SK-N-MC (cell line): ENCODE measurements at regions not wholly inside any gene's neighbourhood (a gene's known extent, or its start where the extent isn't known, plus 50 kb on each side); places are given as distances from the start of the nearest gene placed in this dataset.
"Not testable (repeated sequence)": the region's sequence is repeated elsewhere in the genome, so short reads cannot be mapped to it uniquely, and the experiment has no call there.

Source experiments
- EZH2 ChIP-seq: fragments of 200-600 bp; sonication (generic); IDR thresholded peaks from one replicate; pipeline ENCODE4 v1.6.1; 2017; ENCODE audit warnings: antibody characterized with exemption
- POLR2AphosphoS5 ChIP-seq: IDR thresholded peaks from 2 replicates; pipeline ENCODE4 v1.6.1; 2012; ENCODE audit warnings: mild to moderate bottlenecking, low read depth, low read length, borderline replicate concordance

DNA sequence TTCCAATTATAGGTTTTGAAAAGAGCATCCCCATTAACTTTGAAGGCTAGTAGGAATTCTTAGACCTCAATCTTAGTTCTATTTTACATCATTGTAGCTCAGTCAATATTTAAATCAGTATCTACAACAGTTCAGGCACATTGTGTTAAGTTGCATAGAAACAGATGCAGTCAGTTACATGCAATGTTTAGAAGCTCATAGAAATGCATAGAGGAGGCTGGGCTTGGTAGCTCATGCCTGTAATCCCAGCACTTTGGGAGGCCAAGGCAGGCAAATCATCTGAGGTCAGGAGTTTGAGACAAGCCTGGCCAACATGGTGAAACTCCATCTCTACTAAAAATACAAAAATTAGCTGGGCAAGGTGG is 58.9 kb upstream of the PRKG1 start:
- TF ChIP-seq EZH2, POLR2AphosphoS5: not testable (repeated sequence)
